Epithelial cell of proximal tubule (primary cell): ENCODE measurements at regions not wholly inside any gene's neighbourhood (a gene's known extent, or its start where the extent isn't known, plus 50 kb on each side); places are given as distances from the start of the nearest gene placed in this dataset.

ENCODE experiments used
- DNase-seq: peaks from one replicate; pipeline ENCODE4 v3.0.0-alpha.2; 2011; ENCODE audit warnings: low read depth
- H3K4me3 ChIP-seq: 2 replicates; pipeline ENCODE4 v1.5.1; 2011; ENCODE audit warnings: low read depth, mild to moderate bottlenecking, low read length
- TF ChIP-seq, protein P1 (sequence below): conservative IDR thresholded peaks from 2 replicates; pipeline ENCODE4 v1.5.1; 2012; ENCODE audit warnings: low read depth, mild to moderate bottlenecking, low read length

DNA sequence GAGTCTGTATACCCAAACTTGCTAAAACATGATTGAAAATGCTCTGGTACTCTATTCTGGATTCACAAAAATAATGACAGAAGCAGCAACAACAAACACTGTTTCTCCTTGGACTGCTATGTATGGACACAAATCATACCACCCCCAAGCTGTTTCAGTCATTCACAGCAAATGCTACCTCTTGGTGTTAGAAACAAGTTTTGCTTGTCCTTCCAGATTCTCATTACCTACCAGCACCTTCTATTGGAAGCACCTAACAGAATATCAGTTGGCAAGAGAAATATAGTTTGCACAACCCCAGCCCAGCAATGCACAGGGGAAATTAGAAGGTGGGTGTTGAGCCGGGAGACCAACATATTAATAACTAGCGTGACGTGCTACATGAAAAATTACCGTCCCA, 1950.9 kb downstream of the C4orf33 start:
- no peak overlapping the region for H3K4me3 ChIP-seq
- DNase-seq = no peak
- TF ChIP-seq, protein P1, sequence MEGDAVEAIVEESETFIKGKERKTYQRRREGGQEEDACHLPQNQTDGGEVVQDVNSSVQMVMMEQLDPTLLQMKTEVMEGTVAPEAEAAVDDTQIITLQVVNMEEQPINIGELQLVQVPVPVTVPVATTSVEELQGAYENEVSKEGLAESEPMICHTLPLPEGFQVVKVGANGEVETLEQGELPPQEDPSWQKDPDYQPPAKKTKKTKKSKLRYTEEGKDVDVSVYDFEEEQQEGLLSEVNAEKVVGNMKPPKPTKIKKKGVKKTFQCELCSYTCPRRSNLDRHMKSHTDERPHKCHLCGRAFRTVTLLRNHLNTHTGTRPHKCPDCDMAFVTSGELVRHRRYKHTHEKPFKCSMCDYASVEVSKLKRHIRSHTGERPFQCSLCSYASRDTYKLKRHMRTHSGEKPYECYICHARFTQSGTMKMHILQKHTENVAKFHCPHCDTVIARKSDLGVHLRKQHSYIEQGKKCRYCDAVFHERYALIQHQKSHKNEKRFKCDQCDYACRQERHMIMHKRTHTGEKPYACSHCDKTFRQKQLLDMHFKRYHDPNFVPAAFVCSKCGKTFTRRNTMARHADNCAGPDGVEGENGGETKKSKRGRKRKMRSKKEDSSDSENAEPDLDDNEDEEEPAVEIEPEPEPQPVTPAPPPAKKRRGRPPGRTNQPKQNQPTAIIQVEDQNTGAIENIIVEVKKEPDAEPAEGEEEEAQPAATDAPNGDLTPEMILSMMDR = no peak

DNA sequence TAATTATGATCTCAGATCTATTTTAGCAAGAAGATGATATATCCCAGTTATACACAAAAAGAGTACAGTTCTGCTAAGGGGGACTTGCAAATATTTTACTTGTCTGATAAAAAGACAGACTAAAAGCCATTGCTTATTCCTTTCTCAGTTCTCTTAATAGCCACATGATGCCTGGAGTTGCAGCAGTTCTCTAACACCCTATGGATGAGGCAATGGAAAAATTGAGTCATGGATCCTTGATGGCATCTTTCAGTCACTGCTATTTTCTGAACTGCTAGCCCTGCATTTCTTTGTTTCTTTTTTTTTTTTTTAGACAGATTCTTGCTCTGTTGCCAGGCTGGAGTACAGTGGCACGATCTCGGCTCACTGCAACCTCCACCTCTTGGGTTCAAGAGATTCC, 1956.7 kb downstream of the C4orf33 start:
- no peak for DNase-seq
- TF ChIP-seq, protein P1 = no peak
- H3K4me3 ChIP-seq = no peak overlapping the region

DNA sequence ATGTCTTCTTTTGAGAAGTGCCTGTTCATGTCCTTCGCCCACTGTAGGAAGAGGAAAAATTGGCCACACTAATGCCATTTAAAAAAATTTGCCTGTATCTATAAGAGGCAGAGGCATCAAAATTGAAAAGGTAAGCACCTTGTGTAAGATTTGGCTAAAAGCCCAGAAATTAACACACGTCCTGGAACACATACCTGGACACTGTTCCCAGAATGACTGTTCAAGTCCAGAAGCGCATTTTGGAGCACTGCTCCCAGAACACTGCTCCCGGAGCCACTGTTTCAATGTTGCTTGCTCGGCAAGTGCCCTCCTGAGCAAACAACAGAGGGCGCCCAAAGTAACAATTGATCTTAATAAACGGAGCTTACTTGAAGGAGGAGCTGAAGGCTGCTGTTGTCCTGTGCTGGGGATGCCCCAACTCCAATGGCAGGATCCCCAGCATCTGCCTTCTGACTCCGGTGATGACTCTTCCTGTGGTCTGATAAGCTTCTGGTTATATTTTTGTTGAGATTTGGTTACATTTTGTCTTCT, 1958.6 kb downstream of the C4orf33 start:
- no peak for DNase-seq
- no peak overlapping the region for H3K4me3 ChIP-seq
- TF ChIP-seq, protein P1 = peak; percentile 23

DNA sequence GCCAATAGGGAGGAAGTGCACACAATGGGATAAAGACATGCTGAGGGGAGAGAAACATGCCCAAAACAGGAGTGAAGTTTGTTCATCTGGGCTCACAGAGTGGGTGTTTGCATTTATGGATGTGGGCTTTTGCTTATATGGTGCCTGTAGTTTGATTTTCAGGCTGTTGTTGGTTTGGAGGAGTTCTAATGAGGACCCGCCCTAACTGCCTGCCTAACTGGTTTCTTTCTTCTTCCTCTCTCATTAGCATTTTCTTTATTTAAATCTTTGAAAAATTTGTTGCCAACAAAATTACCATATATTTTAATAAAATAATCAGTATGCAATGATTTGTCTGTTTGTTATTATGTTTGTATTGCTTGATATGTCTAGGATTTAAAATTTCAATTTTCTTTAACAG, 1965.8 kb downstream of the C4orf33 start:
- no peak overlapping the region for H3K4me3 ChIP-seq
- DNase-seq = no peak
- TF ChIP-seq, protein P1 = no peak

DNA sequence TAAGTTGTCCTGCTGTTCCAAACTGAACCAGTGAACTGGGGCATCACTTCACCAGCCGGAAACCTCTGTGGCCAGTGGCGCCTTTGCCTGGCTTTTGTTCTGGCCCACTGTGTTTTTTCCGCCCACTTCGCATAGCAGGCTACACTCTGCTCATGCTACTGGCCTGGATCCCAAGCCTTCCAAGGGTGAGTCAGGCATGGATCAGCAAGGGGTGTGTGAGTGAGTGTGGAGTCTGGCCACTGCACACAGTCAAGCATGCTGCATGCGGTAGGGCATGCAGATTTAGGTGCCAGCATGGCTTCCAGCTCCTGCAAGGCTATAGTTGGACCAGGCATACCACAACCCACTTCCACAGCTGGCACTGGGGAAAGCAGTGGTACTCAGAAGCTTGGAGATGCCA, 1967.9 kb downstream of the C4orf33 start:
- DNase-seq = no peak
- H3K4me3 ChIP-seq = no peak overlapping the region
- TF ChIP-seq, protein P1 = no peak

DNA sequence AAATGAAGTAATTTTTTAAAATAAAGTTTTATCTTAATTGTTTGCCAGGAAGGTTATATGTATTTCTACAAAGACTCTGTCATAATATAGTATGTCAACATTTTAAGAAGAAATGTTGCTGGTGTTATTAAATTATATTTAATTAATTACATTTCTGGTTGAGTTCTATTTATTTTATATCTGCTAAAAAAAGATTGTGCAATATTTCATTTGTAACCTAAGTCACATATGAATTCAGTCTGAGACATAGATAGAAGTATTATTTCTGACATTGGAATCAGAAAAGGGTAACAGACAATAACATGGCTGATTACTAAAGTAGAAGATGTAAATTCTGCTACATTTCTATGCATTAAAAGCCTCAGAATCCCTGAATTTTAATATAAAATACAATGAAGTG, 1985.1 kb downstream of the C4orf33 start:
- H3K4me3 ChIP-seq = no peak overlapping the region
- DNase-seq = no peak
- TF ChIP-seq, protein P1 = no peak

DNA sequence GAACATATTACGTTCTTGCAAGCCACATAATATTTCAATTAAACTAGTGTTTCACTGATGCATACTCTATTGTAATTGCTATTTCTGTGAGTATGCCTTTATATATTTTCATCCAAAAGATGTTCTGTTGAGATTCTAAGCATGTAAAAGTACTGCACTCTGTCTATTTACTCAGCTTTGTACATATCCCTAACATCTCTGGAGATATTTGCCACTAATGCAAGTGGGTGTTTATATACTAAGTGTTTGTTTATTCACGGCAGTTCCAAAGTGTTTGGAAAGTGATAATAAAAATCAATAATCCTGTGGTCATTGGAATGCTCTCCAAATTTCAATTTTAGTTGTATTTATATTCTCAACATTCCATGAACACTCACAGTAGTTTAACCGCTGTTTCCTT, 1989.0 kb downstream of the C4orf33 start:
- no peak for DNase-seq
- TF ChIP-seq, protein P1 = no peak

More for the DNA sequence above, 1989.0 kb downstream of the C4orf33 start:
- H3K4me3 ChIP-seq = no peak overlapping the region
